GM19452 (cell line): ENCODE measurements at regions not wholly inside any gene's neighbourhood (a gene's known extent, or its start where the extent isn't known, plus 50 kb on each side); places are given as distances from the start of the nearest gene placed in this dataset.

Experiments used
- ATAC-seq: cut with Tn5 transposase; IDR thresholded peaks from one replicate; pipeline ENCODE4 v1.9.1; 2021; ENCODE audit not compliant: unreplicated experiment

GRCh38 chr3:72248869-72249268, 463.9 kb upstream of the PROK2 start:
- no peak for ATAC-seq

GRCh38 chr3:72248389-72248761, 463.4 kb upstream of the PROK2 start:
- ATAC-seq: no peak

DNA sequence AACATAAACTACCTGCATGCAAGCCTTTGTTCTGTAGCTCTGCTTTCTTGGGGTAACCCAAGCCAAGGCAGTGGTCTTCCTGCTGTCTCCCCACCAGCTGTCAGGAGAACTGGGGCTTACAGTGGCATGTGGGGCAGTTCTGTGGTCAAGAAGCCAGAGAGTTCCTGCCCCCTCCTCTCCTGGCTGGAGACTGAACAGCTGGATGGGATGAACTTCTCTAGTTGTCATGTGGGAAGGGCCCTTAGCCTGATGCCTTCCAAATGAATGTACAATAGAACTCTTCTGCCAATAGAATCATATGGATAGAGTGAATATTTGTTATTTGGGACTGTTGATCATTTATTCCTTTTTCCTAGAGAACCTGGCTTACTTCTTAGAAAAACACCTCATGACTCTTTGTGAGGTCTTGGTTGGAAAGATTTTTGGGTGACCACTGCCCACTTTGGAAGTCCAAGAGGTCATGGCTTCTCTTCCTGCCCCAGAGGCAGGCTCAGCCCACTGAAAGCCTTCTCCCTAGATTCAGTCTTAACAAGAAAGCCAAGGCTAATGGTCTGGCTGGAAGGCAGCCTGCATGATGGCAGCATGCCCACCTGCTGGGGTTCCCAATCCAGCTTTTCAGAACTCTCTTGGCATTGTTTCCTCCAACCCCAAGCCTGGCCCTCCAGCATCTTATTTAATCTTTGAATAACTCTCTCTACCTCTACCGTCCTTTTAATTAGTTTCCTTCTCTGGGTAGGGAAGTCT, 462.9 kb upstream of the PROK2 start:
- ATAC-seq: no peak

DNA sequence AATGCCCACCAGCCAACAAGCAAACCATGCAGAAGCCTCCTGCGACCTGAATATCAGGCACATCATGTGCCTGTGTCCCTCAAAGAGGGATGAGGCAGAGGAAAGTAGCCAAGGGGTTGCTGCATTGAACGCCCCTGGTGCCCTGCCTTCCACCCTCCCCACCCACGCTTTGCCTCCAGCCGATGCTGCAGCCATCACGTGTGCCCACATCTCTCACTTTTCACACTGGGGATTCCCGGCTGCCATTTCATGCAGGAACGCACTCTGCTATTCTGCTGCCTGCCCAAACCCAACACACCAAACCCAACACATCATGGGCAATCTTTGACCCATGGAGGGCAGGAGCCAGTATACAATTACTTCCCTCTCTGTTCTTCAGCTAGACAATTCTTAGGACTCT, 462.2 kb upstream of the PROK2 start:
- no peak for ATAC-seq

DNA sequence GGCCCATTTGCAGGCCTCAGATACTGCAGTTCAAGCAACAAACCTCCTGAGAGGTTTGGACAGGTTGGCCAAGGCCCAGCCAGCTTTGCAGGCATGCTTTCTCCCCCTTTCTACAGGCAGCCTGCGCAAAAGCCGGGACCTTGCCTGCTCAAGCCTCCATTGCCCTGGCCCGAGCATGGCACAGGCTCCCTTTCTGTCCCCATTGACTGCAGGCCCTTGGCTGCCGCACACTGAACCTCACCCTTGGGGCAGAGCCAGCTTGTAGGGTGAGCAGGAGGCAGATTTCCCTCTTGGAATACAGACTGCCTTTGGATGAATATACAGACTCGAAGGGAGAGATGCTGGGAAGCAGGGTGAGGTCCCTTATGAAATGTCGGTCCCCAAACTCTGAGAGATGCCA, 461.7 kb upstream of the PROK2 start:
- no peak for ATAC-seq

- no peak for ATAC-seq
Measured at GRCh38 chr3:72245183-72245811, 460.3 kb upstream of the PROK2 start.

GRCh38 chr3:72244396-72244795, 459.4 kb upstream of the PROK2 start:
- no peak for ATAC-seq

DNA sequence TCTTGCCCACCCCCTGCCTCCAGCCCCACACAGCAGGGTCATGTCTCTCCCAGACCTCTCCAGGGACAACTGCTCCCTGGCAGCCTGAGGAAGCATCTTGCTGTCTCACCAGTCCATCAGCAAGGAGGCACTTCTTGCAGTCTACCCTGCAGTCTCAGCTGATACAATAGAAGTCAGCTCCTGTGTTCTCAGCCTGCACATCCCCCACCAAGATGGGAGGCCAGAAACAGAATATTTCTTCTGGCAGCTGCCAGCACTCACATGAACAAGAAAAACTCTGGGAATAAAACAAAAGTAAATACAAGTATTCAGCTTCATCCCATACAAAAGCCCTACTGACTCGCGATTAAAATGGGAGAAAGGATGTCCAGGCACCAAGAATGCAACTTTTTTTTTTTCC, 457.4 kb upstream of the PROK2 start:
- ATAC-seq: no peak

GRCh38 chr3:72241525-72241924, 456.6 kb upstream of the PROK2 start:
- no peak for ATAC-seq

DNA sequence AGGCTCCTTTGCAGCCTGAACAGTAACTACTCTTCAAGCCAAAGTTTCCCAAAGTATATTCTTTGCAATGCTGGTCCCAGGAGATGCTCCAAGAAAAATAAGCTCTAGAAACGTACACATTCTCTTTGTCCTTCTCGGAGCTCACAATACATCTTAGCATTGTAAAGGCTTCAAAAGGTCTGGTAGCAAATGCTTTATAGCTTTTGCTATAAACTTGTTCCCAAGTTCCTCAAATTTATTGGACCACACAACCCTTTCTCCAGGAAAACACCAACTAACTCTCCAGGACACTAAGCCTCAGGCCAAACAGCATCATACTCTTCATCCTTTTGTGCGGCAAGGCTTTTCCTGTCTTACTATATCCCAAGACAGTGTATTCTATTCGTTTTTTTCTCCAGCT, 455.6 kb upstream of the PROK2 start:
- no peak for ATAC-seq

- no peak for ATAC-seq
Measured at GRCh38 chr3:72238801-72239200, 453.9 kb upstream of the PROK2 start.

DNA sequence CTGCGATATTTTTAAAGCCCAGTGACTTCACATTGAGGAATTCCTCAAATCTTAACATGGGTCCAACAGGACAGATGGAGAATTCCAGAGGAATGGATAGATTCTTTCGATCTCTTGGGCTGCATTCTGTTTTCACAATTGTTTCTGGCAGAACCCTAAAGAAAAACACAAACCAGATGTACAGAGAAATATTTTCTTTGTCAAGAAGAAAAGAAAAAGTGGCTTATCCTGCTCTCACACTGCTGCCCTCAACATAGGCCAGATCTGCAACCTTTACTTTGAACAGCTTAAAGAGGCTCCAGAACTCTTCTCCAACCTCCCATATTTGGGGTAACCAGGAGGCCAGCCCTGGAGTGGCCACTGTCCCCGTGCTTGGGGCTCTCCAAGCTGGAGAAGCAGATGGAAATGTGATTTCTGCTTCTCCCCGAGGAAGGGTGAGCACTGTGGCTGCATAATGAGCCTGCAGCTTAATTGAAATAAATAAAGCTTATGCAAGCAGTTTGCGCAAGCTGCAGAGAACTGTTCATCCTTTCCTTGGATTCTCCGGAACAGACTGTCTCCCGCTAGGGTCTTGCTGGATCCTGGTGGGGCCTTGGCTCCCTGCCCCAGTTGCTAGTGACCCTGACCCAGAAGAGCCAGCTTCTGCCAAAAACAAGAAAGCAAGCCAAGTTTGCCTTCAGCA, 453.2 kb upstream of the PROK2 start:
- ATAC-seq: no peak

- no peak for ATAC-seq
Measured at GRCh38 chr3:72237679-72238009, 452.7 kb upstream of the PROK2 start.

GRCh38 chr3:72234391-72234790, 449.4 kb upstream of the PROK2 start:
- ATAC-seq: no peak

DNA sequence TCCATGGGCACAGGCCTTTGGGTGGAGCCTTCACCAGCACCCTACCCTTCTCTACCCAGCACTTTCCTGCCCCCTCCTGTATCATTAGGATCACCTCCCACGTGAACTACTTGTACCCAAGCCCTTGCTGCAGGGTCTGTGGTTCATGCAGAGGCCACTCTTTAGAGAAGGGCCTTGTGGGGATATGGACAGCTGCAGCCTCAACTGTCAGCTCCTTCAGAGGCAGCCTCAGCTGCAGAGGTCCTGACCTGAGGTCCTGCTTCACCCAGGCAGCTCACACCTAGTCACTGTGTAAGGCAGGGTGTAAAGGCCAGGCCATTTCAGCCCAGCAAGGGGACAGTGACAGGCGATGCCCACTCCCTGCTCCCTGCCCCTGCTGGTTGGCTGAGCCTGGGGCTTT, 448.6 kb upstream of the PROK2 start:
- ATAC-seq: no peak

DNA sequence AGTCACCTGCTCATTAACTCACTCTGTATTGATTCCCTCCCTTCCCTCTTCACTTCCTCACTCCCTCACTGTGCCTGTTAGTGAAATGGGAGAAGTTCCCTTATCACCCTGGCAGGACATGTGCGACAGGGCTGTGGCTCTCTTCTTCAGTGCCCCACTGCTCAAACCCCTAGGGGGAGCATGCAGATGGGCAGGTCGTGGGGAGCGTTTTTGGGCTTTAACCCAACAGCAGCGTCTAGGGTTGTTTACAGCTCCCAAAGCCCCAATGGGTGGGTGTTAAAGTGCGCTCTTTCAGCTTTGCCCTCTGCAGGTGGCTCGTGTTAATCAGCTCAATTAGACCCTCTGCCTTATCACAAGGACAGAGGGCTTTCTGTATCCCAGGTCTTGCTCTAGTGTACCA, 447.8 kb upstream of the PROK2 start:
- ATAC-seq: no peak

DNA sequence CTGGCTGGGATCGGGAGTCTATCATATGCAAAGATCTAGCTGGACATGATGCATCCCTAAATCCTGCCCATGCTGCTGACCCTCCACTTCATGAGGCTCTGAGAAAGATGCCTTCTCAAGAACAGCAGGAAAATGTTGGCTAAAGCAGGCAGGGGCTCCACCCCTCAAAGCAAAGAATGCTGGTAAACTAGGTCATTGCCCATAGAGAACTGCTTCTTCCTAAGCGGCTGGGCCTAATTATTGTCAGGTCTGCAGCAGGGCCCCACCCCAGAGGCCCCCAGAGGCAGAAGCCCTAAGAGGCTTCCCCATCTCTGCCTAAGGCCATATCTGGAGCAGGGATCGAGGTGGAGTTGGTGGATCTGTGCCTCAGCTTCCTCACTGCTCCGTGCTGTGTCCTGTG, 447.4 kb upstream of the PROK2 start:
- ATAC-seq: no peak

DNA sequence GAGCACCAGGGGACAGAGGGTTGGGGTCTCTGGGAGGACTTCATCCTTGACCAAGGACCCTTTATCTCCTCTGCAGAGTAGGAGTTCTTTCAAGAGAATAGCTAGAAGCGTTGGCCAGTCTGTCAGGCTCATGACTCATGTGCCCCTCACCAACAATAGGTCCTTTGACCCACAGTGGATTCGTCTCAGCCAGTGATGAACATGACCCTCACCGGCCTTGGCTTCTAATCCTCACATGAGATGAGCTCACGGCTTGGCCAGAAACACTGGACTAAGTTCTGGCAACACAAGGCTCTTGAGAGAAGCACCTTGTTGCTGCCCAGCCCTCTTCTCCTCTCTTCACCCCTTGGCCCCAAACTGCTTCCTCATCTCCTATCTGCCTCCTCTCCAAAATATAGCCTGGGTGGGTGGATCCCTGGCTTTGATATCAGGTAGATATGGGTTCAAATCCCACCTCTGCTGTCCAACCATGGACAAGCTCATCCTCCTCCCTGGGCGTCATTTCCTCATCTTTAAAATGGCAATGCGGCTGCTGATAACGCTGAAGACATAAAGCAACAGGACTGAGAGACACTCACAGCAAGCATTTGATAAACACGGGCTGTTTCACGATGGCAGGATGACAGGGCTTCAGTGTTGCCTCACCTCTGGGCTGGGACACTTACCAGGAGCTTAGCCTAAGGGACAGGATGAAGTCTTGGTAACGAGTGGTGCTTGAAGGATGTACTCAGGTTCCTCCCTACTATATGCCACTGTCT, 446.7 kb upstream of the PROK2 start:
- ATAC-seq: no peak

GRCh38 chr3:72230774-72231379, 445.9 kb upstream of the PROK2 start:
- ATAC-seq: no peak

DNA sequence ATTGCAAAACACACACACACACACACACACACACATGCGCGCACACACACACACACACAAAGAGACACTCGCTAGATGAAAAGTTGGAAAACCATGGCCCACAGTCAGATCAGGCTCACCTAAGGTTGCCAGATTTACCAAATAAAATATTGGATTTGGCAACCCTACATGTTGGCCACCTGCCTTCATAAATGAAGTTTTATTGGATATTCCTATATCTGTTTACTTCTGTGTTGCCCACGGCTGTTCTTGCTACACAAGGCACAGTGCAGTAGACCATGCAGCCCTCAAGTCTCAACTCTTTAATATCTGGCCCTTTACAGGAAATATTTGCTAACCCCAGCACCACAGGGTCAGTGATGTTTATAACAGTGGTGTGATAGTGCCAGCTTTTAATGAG, 445.0 kb upstream of the PROK2 start:
- ATAC-seq: no peak

GRCh38 chr3:72227486-72228070, 442.6 kb upstream of the PROK2 start:
- no peak for ATAC-seq
